ENCODE measurements at regions not wholly inside any gene's neighbourhood (a gene's known extent, or its start where the extent isn't known, plus 50 kb on each side); places are given as distances from the start of the nearest gene placed in this dataset.
"Not testable (repeated sequence)": the region's sequence is repeated elsewhere in the genome, so short reads cannot be mapped to it uniquely, and the experiment has no call there.

- DNase-seq (ENCODE audit: low read depth in 2 of 2): no peak
Observed at GRCh38 chr13:59230484-59231264, 933.1 kb downstream of the DIAPH3 start.

DNA sequence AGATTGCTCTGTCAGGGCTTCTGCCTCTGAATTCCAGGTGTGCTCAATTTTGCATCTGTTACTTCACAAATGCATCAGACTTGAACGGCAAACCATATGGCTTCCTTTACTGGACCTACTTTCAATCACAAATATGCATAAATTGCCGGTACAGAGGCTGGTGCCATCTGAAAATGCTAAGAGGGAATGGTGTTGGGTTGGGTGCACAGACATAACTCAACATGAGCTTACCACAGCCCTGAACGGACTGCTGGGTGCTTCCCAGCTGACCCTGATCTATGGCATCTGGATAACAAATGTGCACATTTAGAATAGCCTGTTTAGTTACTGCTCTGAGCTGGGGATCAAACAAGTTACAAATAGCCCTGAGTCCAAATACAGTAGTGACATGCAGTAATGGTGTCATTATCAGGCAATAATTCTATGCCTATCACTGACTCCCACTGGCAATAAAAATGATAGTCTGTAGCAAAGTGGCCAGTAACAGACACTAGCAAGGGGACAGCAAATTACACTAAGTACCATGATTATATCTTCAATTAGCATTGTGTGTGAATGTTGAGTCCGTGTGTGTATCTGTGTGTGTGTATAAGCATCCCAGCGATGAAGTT, 927.3 kb downstream of the DIAPH3 start:
- no peak for DNase-seq (ENCODE audit: low read depth in 2 of 2)

DNA sequence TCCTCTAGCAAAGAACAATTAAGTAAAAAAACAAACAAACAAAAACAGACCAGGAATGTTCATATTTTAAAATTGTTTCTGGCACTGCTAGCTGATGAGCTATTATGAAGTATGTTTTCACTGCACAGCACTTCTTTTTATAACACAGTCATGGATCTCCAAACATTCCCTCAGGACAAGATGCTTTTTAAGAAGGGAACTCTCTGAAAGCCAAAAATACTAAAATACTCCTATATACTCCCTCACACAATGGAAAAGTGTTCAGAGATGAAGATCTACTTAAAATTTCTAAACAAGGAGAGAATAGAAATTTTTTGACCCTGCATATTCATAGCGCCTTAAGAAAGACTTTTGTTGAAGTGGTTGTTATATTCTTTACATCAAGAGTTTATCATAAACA, 926.8 kb downstream of the DIAPH3 start:
- DNase-seq (ENCODE audit: low read depth in 2 of 2): no peak

DNA sequence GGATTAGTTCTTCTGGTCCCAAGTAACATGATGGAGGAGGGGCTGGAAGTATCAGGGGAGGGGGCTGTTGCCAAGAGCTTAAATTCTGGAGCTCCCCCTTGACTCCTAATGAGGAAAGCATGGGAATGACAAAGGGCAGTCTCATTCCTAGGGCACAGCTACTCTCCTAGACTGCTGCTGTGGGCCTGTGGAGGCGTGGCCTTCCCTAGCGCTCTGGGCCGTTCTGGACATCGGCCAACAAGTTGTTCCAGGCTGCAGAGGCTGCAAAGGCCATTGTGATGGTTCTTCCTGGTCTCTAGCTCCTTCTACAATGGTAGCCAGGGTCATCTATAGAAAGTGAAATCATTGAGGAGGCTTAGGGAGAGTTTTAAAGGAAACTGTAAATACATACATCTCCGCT, 916.6 kb downstream of the DIAPH3 start:
- DNase-seq (ENCODE audit: low read depth in 2 of 2): no peak

GRCh38 chr13:59250336-59251189, 913.2 kb downstream of the DIAPH3 start:
- no peak for DNase-seq (ENCODE audit: low read depth in 2 of 2)

GRCh38 chr13:59259165-59260000, 904.3 kb downstream of the DIAPH3 start:
- no peak for DNase-seq (ENCODE audit: low read depth in 2 of 2)

GRCh38 chr13:59261928-59262488, 901.7 kb downstream of the DIAPH3 start:
- no peak for DNase-seq (ENCODE audit: low read depth in 2 of 2)

GRCh38 chr13:59263531-59263930, 900.2 kb downstream of the DIAPH3 start:
- DNase-seq (ENCODE audit: low read depth in 2 of 2): no peak

GRCh38 chr13:59266478-59267063, 897.2 kb downstream of the DIAPH3 start:
- DNase-seq (ENCODE audit: low read depth in 2 of 2): no peak

DNA sequence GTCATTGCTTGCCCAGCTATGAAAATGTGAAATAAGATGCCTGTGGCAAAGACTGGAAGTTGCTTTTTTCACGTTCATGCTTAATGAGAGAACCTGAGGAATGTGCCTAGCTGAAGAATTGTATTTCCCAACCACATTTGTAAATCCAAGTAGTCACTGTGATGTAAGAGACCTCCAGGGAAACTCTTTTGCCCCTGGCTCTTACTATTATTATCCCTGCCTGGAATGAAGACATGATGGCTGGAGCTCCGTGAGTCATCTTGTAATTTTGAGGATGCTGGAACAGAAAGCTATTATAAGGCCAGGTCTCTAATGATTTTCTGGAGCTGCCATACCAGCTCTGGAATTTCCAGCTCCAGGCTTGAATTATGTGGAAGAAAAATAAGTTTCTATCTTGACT, 894.3 kb downstream of the DIAPH3 start:
- no peak for DNase-seq (ENCODE audit: low read depth in 2 of 2)

- no peak for DNase-seq (ENCODE audit: low read depth in 2 of 2)
Observed at GRCh38 chr13:59270327-59270726, 893.4 kb downstream of the DIAPH3 start.

DNA sequence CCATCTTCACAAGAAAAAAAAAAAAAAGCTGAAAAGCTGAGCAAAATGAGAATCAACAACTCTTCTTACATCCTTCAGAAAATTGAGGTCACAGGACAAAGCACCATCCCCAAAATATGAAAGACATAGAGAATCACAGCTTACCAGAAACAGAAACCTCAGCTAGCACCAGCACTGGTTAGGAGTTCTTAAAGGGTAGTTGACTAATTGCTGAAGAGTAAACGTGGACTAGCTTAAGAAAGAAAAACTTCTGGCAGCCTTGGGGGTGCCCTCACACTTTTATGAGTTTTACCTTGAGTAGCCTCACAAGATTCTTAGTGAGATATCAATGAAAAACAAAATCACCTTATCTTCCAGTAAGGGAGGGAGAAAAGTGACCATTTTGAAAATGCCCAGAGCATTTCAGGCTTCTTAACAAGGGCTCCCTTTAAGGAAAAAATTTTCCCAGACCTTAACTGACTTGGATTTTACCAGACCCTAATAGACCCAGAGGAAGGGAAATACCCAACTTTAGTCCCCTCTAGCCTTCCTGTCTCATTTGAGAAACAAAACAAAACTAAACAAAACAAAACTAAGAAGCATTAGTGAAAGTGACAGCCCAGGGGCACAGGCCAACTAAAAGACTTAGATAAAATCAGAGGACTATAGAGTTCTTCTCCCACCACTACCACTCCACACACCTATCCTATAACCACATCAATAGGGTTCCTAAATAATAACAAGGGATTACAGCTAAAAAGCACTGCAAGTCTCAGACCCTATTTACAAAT, 888.6 kb downstream of the DIAPH3 start:
- no peak for DNase-seq (ENCODE audit: low read depth in 2 of 2)

- DNase-seq (ENCODE audit: low read depth in 2 of 2): no peak
Observed at GRCh38 chr13:59276436-59276835, 887.3 kb downstream of the DIAPH3 start.

- DNase-seq (ENCODE audit: low read depth in 2 of 2): no peak
Observed at GRCh38 chr13:59277106-59277505, 886.6 kb downstream of the DIAPH3 start.

DNA sequence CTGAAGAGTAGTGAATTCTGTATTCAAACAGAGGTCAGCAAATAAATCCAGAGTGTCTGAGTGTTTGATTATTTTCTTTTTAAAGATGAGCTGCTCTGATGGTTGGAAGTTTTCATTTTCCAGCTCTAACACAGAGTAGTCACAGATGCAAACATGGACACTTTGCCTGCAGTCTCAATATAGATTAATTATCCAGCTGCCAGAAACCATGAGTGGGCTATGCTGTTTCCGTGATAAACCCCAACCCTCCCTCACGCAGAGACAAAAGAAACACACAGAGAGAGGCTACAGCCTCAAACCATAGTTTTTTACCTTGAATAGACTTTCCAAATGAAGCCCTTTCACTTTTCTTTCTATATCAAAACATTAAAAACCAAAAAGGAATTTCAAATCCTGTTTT, 884.7 kb downstream of the DIAPH3 start:
- DNase-seq (ENCODE audit: low read depth in 2 of 2): no peak

DNA sequence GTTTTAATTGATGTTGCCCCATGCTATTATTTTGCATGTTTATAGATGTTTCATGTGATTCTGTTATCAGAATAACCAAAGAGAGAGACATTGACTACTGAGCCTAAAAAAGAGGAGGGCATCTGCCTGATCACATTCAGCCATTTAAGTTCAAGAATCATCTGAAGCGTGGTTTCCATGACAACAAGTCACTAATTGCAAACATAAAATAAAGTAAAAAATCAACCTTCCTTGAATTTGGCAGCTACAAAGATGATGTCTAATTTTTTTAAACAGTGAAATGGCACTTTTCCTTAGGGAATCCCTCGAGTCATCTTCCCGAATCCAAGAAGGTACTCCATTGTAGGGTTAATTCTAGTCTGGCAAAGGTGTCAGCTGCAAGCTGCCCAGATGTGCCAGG, 884.2 kb downstream of the DIAPH3 start:
- DNase-seq (ENCODE audit: low read depth in 2 of 2): no peak

DNA sequence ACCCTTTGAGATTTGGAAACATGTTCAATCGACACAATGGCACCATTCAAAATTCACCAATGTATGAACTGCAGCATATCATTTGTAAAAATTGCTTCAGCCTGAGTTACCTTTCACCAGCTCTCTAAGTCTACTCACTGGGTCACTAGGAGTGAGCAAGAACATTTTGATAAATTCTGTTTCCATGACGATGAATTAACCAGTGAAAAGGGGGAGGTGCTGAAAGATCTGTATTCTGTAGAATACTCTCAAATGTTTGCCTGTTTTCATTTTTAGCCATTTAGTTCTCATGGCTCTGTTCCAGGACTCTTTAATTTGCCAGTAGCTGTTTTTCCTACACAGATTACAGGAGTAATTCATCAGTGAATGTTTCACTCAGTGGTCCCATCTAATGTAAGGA, 883.4 kb downstream of the DIAPH3 start:
- no peak for DNase-seq (ENCODE audit: low read depth in 2 of 2)

DNA sequence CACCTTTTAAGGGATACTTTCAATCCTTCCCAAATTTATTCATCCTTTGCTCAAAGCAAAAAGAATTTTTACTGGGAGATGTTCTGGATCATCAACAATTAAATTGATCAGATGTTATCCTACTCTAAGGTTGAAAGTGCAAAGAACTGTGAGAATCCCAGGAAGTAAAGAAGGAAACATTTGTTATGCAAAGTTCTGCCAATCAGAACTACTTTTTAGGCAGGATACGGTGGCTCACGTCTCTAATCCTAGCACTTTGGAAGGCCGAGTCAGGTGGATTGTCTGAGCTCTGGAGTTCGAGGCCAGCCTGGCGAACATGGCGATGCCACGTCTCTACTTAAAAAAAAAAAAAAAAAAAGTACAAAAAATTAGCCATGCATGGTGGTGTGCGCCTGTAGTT, 882.3 kb downstream of the DIAPH3 start:
- no peak for DNase-seq (ENCODE audit: low read depth in 2 of 2)

- not testable (repeated sequence) for DNase-seq (ENCODE audit: low read depth in 2 of 2)
Observed at GRCh38 chr13:59292240-59292639, 871.5 kb downstream of the DIAPH3 start.

GRCh38 chr13:59299584-59299983, 864.1 kb downstream of the DIAPH3 start:
- no peak for DNase-seq (ENCODE audit: low read depth in 2 of 2)

Measured in stimulated activated CD4-positive, alpha-beta T cell treated with anti-CD3 and anti-CD28 coated beads, Interleukin-12 subunit alpha, Interleukin-12 subunit beta, amount 100 ng/mL, for 24 hours (primary cell).